ENCODE measurements at regions not wholly inside any gene's neighbourhood (a gene's known extent, or its start where the extent isn't known, plus 50 kb on each side); places are given as distances from the start of the nearest gene placed in this dataset.

GRCh38 chr1:244214009-244214967 is 163.2 kb downstream of the ZBTB18 start (continued):
- TF ChIP-seq, protein P1, sequence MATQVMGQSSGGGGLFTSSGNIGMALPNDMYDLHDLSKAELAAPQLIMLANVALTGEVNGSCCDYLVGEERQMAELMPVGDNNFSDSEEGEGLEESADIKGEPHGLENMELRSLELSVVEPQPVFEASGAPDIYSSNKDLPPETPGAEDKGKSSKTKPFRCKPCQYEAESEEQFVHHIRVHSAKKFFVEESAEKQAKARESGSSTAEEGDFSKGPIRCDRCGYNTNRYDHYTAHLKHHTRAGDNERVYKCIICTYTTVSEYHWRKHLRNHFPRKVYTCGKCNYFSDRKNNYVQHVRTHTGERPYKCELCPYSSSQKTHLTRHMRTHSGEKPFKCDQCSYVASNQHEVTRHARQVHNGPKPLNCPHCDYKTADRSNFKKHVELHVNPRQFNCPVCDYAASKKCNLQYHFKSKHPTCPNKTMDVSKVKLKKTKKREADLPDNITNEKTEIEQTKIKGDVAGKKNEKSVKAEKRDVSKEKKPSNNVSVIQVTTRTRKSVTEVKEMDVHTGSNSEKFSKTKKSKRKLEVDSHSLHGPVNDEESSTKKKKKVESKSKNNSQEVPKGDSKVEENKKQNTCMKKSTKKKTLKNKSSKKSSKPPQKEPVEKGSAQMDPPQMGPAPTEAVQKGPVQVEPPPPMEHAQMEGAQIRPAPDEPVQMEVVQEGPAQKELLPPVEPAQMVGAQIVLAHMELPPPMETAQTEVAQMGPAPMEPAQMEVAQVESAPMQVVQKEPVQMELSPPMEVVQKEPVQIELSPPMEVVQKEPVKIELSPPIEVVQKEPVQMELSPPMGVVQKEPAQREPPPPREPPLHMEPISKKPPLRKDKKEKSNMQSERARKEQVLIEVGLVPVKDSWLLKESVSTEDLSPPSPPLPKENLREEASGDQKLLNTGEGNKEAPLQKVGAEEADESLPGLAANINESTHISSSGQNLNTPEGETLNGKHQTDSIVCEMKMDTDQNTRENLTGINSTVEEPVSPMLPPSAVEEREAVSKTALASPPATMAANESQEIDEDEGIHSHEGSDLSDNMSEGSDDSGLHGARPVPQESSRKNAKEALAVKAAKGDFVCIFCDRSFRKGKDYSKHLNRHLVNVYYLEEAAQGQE (tag by site-specific recombination; IDR thresholded peaks at IDR 0.05), result 0 out of 2 replicates have a peak, but pooled peaks have one; percentile 12
- no peak for TF ChIP-seq MYNN (tag by site-specific recombination; IDR thresholded peaks at IDR 0.05; ENCODE audit: borderline replicate concordance)
- no peak for TF ChIP-seq ZNF350 (tag by site-specific recombination; IDR thresholded peaks at IDR 0.05)
- TF ChIP-seq, protein P2, sequence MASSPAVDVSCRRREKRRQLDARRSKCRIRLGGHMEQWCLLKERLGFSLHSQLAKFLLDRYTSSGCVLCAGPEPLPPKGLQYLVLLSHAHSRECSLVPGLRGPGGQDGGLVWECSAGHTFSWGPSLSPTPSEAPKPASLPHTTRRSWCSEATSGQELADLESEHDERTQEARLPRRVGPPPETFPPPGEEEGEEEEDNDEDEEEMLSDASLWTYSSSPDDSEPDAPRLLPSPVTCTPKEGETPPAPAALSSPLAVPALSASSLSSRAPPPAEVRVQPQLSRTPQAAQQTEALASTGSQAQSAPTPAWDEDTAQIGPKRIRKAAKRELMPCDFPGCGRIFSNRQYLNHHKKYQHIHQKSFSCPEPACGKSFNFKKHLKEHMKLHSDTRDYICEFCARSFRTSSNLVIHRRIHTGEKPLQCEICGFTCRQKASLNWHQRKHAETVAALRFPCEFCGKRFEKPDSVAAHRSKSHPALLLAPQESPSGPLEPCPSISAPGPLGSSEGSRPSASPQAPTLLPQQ (tag by site-specific recombination; IDR thresholded peaks at IDR 0.05), result no peak
- TF ChIP-seq, protein P3, sequence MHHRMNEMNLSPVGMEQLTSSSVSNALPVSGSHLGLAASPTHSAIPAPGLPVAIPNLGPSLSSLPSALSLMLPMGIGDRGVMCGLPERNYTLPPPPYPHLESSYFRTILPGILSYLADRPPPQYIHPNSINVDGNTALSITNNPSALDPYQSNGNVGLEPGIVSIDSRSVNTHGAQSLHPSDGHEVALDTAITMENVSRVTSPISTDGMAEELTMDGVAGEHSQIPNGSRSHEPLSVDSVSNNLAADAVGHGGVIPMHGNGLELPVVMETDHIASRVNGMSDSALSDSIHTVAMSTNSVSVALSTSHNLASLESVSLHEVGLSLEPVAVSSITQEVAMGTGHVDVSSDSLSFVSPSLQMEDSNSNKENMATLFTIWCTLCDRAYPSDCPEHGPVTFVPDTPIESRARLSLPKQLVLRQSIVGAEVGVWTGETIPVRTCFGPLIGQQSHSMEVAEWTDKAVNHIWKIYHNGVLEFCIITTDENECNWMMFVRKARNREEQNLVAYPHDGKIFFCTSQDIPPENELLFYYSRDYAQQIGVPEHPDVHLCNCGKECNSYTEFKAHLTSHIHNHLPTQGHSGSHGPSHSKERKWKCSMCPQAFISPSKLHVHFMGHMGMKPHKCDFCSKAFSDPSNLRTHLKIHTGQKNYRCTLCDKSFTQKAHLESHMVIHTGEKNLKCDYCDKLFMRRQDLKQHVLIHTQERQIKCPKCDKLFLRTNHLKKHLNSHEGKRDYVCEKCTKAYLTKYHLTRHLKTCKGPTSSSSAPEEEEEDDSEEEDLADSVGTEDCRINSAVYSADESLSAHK (tag by site-specific recombination; IDR thresholded peaks at IDR 0.05), result no peak
- TF ChIP-seq, protein P4, sequence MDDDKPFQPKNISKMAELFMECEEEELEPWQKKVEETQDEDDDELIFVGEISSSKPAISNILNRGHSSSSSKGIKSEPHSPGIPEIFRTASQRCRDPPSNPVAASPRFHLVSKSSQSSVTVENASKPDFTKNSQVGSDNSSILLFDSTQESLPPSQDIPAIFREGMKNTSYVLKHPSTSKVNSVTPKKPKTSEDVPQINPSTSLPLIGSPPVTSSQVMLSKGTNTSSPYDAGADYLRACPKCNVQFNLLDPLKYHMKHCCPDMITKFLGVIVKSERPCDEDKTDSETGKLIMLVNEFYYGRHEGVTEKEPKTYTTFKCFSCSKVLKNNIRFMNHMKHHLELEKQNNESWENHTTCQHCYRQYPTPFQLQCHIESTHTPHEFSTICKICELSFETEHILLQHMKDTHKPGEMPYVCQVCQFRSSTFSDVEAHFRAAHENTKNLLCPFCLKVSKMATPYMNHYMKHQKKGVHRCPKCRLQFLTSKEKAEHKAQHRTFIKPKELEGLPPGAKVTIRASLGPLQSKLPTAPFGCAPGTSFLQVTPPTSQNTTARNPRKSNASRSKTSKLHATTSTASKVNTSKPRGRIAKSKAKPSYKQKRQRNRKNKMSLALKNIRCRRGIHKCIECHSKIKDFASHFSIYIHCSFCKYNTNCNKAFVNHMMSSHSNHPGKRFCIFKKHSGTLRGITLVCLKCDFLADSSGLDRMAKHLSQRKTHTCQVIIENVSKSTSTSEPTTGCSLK (tag by site-specific recombination; IDR thresholded peaks at IDR 0.05), result no peak
- no peak for TF ChIP-seq RBAK (tag by site-specific recombination; IDR thresholded peaks at IDR 0.05)
- no peak for TF ChIP-seq ZNF354C (tag by site-specific recombination; IDR thresholded peaks at IDR 0.05; ENCODE audit: borderline replicate concordance, low read depth)
- TF ChIP-seq GLI2 (tag by site-specific recombination; IDR thresholded peaks at IDR 0.05; ENCODE audit: borderline replicate concordance, low read depth), result no peak
- TF ChIP-seq ZNF324 (tag by site-specific recombination; IDR thresholded peaks at IDR 0.05), result no peak
- no peak for TF ChIP-seq ZNF529 (tag by site-specific recombination; IDR thresholded peaks at IDR 0.05; ENCODE audit: insufficient replicate concordance)
- TF ChIP-seq ZNF121 (tag by site-specific recombination; IDR thresholded peaks at IDR 0.05), result no peak
- no peak for TF ChIP-seq ZNF16 (tag by site-specific recombination; IDR thresholded peaks at IDR 0.05; ENCODE audit: low read depth)
- TF ChIP-seq, protein P5, sequence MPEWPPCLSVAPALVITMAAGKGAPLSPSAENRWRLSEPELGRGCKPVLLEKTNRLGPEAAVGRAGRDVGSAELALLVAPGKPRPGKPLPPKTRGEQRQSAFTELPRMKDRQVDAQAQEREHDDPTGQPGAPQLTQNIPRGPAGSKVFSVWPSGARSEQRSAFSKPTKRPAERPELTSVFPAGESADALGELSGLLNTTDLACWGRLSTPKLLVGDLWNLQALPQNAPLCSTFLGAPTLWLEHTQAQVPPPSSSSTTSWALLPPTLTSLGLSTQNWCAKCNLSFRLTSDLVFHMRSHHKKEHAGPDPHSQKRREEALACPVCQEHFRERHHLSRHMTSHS (tag by site-specific recombination; IDR thresholded peaks at IDR 0.05), result no peak
- no peak for TF ChIP-seq ZNF112 (tag by site-specific recombination; IDR thresholded peaks at IDR 0.05)
- TF ChIP-seq ZSCAN5A (tag by site-specific recombination; IDR thresholded peaks at IDR 0.05), result no peak
- peak; percentile 44; the same call in 1 of the 2 replicates for TF ChIP-seq ZNF629 (tag by site-specific recombination; IDR thresholded peaks at IDR 0.05)
- TF ChIP-seq ZNF26 (tag by site-specific recombination; IDR thresholded peaks at IDR 0.05), result no peak
- TF ChIP-seq ZNF174 (tag by site-specific recombination; IDR thresholded peaks at IDR 0.05), result no peak
- TF ChIP-seq KLF17 (tag by site-specific recombination; IDR thresholded peaks at IDR 0.05), result no peak
- TF ChIP-seq ZNF184 (tag by site-specific recombination; IDR thresholded peaks at IDR 0.05), result no peak
- no peak for TF ChIP-seq ZNF37A (tag by site-specific recombination; IDR thresholded peaks at IDR 0.05)
- TF ChIP-seq ZNF555 (tag by site-specific recombination; conservative IDR thresholded peaks at IDR 0.05), result no peak
